SK-N-SH (cell line): ENCODE measurements at regions not wholly inside any gene's neighbourhood (a gene's known extent, or its start where the extent isn't known, plus 50 kb on each side); places are given as distances from the start of the nearest gene placed in this dataset.

Experiments used
- EZH2phosphoT487 ChIP-seq: fragments of 200-600 bp; sonication (generic); IDR thresholded peaks from 2 replicates; pipeline ENCODE4 v1.6.1; 2017; ENCODE audit warnings: low read depth, mixed run types, mild to moderate bottlenecking, antibody characterized with exemption, moderate library complexity, borderline replicate concordance
- IRF3 ChIP-seq: fragments of 150-350 bp; IDR thresholded peaks from 2 replicates; pipeline ENCODE4 v1.6.1; 2016; ENCODE audit warnings: mild to moderate bottlenecking, low read depth, low read length
- JUND ChIP-seq: IDR thresholded peaks from 2 replicates; pipeline ENCODE4 v1.4.0; 2012
- MAX ChIP-seq: IDR thresholded peaks from 2 replicates; pipeline ENCODE4 v1.4.0; 2012; ENCODE audit warnings: low read depth
- NFIC ChIP-seq: IDR thresholded peaks from 2 replicates; pipeline ENCODE4 v1.4.0; 2012; ENCODE audit warnings: borderline replicate concordance
- POLR2AphosphoS5 ChIP-seq: IDR thresholded peaks from 2 replicates; pipeline ENCODE4 v1.6.1; 2012; ENCODE audit warnings: low read depth, low read length
- RFX5 ChIP-seq: IDR thresholded peaks from 2 replicates; pipeline ENCODE4 v1.6.1; 2012; ENCODE audit warnings: mild to moderate bottlenecking, improper control_type of control experiment, low read length
- TEAD4 ChIP-seq: IDR thresholded peaks from 2 replicates; pipeline ENCODE4 v1.4.0; 2012; ENCODE audit warnings: mild to moderate bottlenecking, borderline replicate concordance; ENCODE audit not compliant: insufficient read depth
- ZBTB33 ChIP-seq: IDR thresholded peaks from 2 replicates; pipeline ENCODE4 v1.4.0; 2012; ENCODE audit warnings: low read depth, borderline replicate concordance
- TF ChIP-seq, protein P1 (sequence below): fragments of 150-350 bp; IDR thresholded peaks from 2 replicates; pipeline ENCODE4 v1.6.1; 2017; ENCODE audit warnings: antibody characterized with exemption, low read length, low read depth, borderline replicate concordance
- TF ChIP-seq, protein P2 (sequence below): fragments of 200-600 bp; sonication (generic); IDR thresholded peaks from 2 replicates; pipeline ENCODE4 v1.6.1; 2017; ENCODE audit warnings: antibody characterized with exemption, mild to moderate bottlenecking, moderate library complexity
- TF ChIP-seq, protein P3 (sequence below): IDR thresholded peaks from 2 replicates; pipeline ENCODE4 v1.6.1; 2012; ENCODE audit warnings: mild to moderate bottlenecking, low read depth, low read length, moderate library complexity
- TF ChIP-seq, protein P4 (sequence below): IDR thresholded peaks from 2 replicates; pipeline ENCODE4; 2012

GRCh38 chr2:157055660-157056199 lies 201.8 kb upstream of the GALNT5 start (continued):
- TF ChIP-seq, protein P1, sequence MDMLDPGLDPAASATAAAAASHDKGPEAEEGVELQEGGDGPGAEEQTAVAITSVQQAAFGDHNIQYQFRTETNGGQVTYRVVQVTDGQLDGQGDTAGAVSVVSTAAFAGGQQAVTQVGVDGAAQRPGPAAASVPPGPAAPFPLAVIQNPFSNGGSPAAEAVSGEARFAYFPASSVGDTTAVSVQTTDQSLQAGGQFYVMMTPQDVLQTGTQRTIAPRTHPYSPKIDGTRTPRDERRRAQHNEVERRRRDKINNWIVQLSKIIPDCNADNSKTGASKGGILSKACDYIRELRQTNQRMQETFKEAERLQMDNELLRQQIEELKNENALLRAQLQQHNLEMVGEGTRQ, result no peak
- no peak for TF ChIP-seq NFIC
- TF ChIP-seq TEAD4, result no peak
- TF ChIP-seq MAX, result no peak
- TF ChIP-seq IRF3, result no peak
- TF ChIP-seq, protein P2, sequence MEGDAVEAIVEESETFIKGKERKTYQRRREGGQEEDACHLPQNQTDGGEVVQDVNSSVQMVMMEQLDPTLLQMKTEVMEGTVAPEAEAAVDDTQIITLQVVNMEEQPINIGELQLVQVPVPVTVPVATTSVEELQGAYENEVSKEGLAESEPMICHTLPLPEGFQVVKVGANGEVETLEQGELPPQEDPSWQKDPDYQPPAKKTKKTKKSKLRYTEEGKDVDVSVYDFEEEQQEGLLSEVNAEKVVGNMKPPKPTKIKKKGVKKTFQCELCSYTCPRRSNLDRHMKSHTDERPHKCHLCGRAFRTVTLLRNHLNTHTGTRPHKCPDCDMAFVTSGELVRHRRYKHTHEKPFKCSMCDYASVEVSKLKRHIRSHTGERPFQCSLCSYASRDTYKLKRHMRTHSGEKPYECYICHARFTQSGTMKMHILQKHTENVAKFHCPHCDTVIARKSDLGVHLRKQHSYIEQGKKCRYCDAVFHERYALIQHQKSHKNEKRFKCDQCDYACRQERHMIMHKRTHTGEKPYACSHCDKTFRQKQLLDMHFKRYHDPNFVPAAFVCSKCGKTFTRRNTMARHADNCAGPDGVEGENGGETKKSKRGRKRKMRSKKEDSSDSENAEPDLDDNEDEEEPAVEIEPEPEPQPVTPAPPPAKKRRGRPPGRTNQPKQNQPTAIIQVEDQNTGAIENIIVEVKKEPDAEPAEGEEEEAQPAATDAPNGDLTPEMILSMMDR, result peak; percentile 80
- no peak for TF ChIP-seq JUND
- no peak for TF ChIP-seq ZBTB33
- no peak for TF ChIP-seq POLR2AphosphoS5
- TF ChIP-seq EZH2phosphoT487, result no peak
- TF ChIP-seq, protein P3, sequence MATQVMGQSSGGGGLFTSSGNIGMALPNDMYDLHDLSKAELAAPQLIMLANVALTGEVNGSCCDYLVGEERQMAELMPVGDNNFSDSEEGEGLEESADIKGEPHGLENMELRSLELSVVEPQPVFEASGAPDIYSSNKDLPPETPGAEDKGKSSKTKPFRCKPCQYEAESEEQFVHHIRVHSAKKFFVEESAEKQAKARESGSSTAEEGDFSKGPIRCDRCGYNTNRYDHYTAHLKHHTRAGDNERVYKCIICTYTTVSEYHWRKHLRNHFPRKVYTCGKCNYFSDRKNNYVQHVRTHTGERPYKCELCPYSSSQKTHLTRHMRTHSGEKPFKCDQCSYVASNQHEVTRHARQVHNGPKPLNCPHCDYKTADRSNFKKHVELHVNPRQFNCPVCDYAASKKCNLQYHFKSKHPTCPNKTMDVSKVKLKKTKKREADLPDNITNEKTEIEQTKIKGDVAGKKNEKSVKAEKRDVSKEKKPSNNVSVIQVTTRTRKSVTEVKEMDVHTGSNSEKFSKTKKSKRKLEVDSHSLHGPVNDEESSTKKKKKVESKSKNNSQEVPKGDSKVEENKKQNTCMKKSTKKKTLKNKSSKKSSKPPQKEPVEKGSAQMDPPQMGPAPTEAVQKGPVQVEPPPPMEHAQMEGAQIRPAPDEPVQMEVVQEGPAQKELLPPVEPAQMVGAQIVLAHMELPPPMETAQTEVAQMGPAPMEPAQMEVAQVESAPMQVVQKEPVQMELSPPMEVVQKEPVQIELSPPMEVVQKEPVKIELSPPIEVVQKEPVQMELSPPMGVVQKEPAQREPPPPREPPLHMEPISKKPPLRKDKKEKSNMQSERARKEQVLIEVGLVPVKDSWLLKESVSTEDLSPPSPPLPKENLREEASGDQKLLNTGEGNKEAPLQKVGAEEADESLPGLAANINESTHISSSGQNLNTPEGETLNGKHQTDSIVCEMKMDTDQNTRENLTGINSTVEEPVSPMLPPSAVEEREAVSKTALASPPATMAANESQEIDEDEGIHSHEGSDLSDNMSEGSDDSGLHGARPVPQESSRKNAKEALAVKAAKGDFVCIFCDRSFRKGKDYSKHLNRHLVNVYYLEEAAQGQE, result no peak
- TF ChIP-seq, protein P4, sequence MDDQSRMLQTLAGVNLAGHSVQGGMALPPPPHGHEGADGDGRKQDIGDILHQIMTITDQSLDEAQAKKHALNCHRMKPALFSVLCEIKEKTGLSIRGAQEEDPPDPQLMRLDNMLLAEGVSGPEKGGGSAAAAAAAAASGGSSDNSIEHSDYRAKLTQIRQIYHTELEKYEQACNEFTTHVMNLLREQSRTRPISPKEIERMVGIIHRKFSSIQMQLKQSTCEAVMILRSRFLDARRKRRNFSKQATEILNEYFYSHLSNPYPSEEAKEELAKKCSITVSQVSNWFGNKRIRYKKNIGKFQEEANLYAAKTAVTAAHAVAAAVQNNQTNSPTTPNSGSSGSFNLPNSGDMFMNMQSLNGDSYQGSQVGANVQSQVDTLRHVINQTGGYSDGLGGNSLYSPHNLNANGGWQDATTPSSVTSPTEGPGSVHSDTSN, result peak; percentile 88
- no peak for TF ChIP-seq RFX5
